ENCODE measurements at regions not wholly inside any gene's neighbourhood (a gene's known extent, or its start where the extent isn't known, plus 50 kb on each side); places are given as distances from the start of the nearest gene placed in this dataset.
"Not testable (repeated sequence)": the region's sequence is repeated elsewhere in the genome, so short reads cannot be mapped to it uniquely, and the experiment has no call there.

- peaks cover 0 to 6% (median 0%) of the 10 kb centered on the region in 7 donors for H3K9me3 Mint-ChIP-seq
- H3K4me1 Mint-ChIP-seq, result no peaks in the 10 kb centered on the region
- H3K27me3 Mint-ChIP-seq, result no peaks in the 10 kb centered on the region
- no peak for DNase-seq
- H3K27ac Mint-ChIP-seq, result no peak overlapping the region
- no peaks in the 10 kb centered on the region for H3K36me3 Mint-ChIP-seq
- H3K4me3 Mint-ChIP-seq, result no peak overlapping the region
- no peak for ATAC-seq (ENCODE audit: low read depth in 2 of 2)
Measured at GRCh38 chr6:126876446-126876845, 242.0 kb upstream of the RSPO3 start.

GRCh38 chr6:126880964-126881363 lies 237.5 kb upstream of the RSPO3 start:
- Mint-ChIP-seq H3K27me3 (no peaks in the 10 kb centered on the region), H3K4me3 (no peak overlapping the region), H3K9me3 (peaks cover 0 to 2% (median 0%) of the 10 kb centered on the region in 7 donors), H3K4me1 (no peaks in the 10 kb centered on the region), H3K27ac (no peak overlapping the region), H3K36me3 (no peaks in the 10 kb centered on the region)
- no peak for DNase-seq
- no peak for ATAC-seq (ENCODE audit: low read depth in 2 of 2)

GRCh38 chr6:126886106-126886505 lies 232.4 kb upstream of the RSPO3 start:
- Mint-ChIP-seq H3K9me3 (peaks cover 0 to 5% (median 1%) of the 10 kb centered on the region in 7 donors), H3K36me3 (no peaks in the 10 kb centered on the region), H3K4me1 (no peaks in the 10 kb centered on the region), H3K4me3 (no peak overlapping the region), H3K27me3 (no peaks in the 10 kb centered on the region), H3K27ac (no peak overlapping the region)
- ATAC-seq (ENCODE audit: low read depth in 2 of 2), result no peak
- DNase-seq, result no peak

- no peaks in the 10 kb centered on the region for H3K36me3 Mint-ChIP-seq
- no peak overlapping the region for H3K4me3 Mint-ChIP-seq
- no peak overlapping the region for H3K27ac Mint-ChIP-seq
Measured at GRCh38 chr6:126888727-126889725, 229.4 kb upstream of the RSPO3 start.

GRCh38 chr6:126890055-126890454 lies 228.4 kb upstream of the RSPO3 start:
- DNase-seq (no peak), ATAC-seq (ENCODE audit: low read depth in 2 of 2) (no peak)
- Mint-ChIP-seq H3K36me3 (no peaks in the 10 kb centered on the region), H3K4me1 (no peaks in the 10 kb centered on the region), H3K4me3 (no peak overlapping the region), H3K27me3 (no peaks in the 10 kb centered on the region), H3K9me3 (peaks cover 0 to 7% (median 2%) of the 10 kb centered on the region in 7 donors), H3K27ac (no peak overlapping the region)

More at GRCh38 chr6:126888727-126889725, 229.4 kb upstream of the RSPO3 start:
- Mint-ChIP-seq H3K4me1 (no peaks in the 10 kb centered on the region), H3K9me3 (peaks cover 0 to 7% (median 2%) of the 10 kb centered on the region in 7 donors), H3K27me3 (no peaks in the 10 kb centered on the region)
- no peak for ATAC-seq (ENCODE audit: low read depth in 2 of 2)
- DNase-seq, result no peak

- Mint-ChIP-seq H3K36me3 (no peaks in the 10 kb centered on the region), H3K9me3 (peaks cover 0 to 7% (median 2%) of the 10 kb centered on the region in 7 donors), H3K4me3 (no peak overlapping the region), H3K4me1 (no peaks in the 10 kb centered on the region), H3K27me3 (no peaks in the 10 kb centered on the region), H3K27ac (no peak overlapping the region)
- no peak for ATAC-seq (ENCODE audit: low read depth in 2 of 2)
- DNase-seq, result no peak
Measured at GRCh38 chr6:126891158-126891557, 227.3 kb upstream of the RSPO3 start.

- H3K27me3 Mint-ChIP-seq; DNase-seq; H3K4me1 Mint-ChIP-seq; H3K36me3 Mint-ChIP-seq; ATAC-seq (ENCODE audit: low read depth in 2 of 2); H3K4me3 Mint-ChIP-seq; H3K27ac Mint-ChIP-seq; H3K9me3 Mint-ChIP-seq: not testable (repeated sequence)
Measured at GRCh38 chr6:126892869-126893268, 225.6 kb upstream of the RSPO3 start.

- H3K27me3 Mint-ChIP-seq, result no peaks in the 10 kb centered on the region
- H3K36me3 Mint-ChIP-seq, result no peaks in the 10 kb centered on the region
- no peak for DNase-seq
- peaks cover 0 to 4% (median 0%) of the 10 kb centered on the region in 7 donors for H3K9me3 Mint-ChIP-seq
- no peak overlapping the region for H3K4me3 Mint-ChIP-seq
- no peak overlapping the region for H3K27ac Mint-ChIP-seq
- H3K4me1 Mint-ChIP-seq, result no peaks in the 10 kb centered on the region
- ATAC-seq (ENCODE audit: low read depth in 2 of 2), result no peak
Measured at GRCh38 chr6:126897758-126898157, 220.7 kb upstream of the RSPO3 start.

GRCh38 chr6:126904176-126904575 lies 214.3 kb upstream of the RSPO3 start:
- H3K4me1 Mint-ChIP-seq, result no peaks in the 10 kb centered on the region
- ATAC-seq (ENCODE audit: low read depth in 2 of 2), result no peak

GRCh38 chr6:126905917-126906316 lies 212.6 kb upstream of the RSPO3 start:
- ATAC-seq (ENCODE audit: low read depth in 2 of 2), result no peak
- no peak for DNase-seq
- peaks cover 0 to 3% (median 0%) of the 10 kb centered on the region in 7 donors for H3K9me3 Mint-ChIP-seq

More at GRCh38 chr6:126904176-126904575, 214.3 kb upstream of the RSPO3 start:
- Mint-ChIP-seq H3K36me3 (no peaks in the 10 kb centered on the region), H3K27ac (no peak overlapping the region), H3K9me3 (no peaks in the 10 kb centered on the region), H3K4me3 (no peak overlapping the region), H3K27me3 (no peaks in the 10 kb centered on the region)
- no peak for DNase-seq

GRCh38 chr6:126907312-126907711 lies 211.2 kb upstream of the RSPO3 start:
- Mint-ChIP-seq H3K36me3 (no peaks in the 10 kb centered on the region), H3K4me1 (no peaks in the 10 kb centered on the region), H3K4me3 (no peak overlapping the region), H3K9me3 (peaks cover 0 to 3% (median 0%) of the 10 kb centered on the region in 7 donors), H3K27me3 (no peaks in the 10 kb centered on the region), H3K27ac (no peak overlapping the region)
- ATAC-seq (ENCODE audit: low read depth in 2 of 2) (no peak), DNase-seq (no peak)

More at GRCh38 chr6:126905917-126906316, 212.6 kb upstream of the RSPO3 start:
- H3K36me3 Mint-ChIP-seq, result no peaks in the 10 kb centered on the region
- H3K27me3 Mint-ChIP-seq, result no peaks in the 10 kb centered on the region
- H3K4me3 Mint-ChIP-seq, result no peak overlapping the region
- no peak overlapping the region for H3K27ac Mint-ChIP-seq
- H3K4me1 Mint-ChIP-seq, result no peaks in the 10 kb centered on the region

GRCh38 chr6:126907996-126908395 lies 210.5 kb upstream of the RSPO3 start:
- no peaks in the 10 kb centered on the region for H3K4me1 Mint-ChIP-seq
- H3K9me3 Mint-ChIP-seq, result peaks cover 0 to 3% (median 0%) of the 10 kb centered on the region in 7 donors
- DNase-seq (no peak), ATAC-seq (ENCODE audit: low read depth in 2 of 2) (no peak)
- H3K27ac Mint-ChIP-seq, result no peak overlapping the region
- H3K4me3 Mint-ChIP-seq, result no peak overlapping the region
- no peaks in the 10 kb centered on the region for H3K36me3 Mint-ChIP-seq
- H3K27me3 Mint-ChIP-seq, result no peaks in the 10 kb centered on the region

- no peaks in the 10 kb centered on the region for H3K4me1 Mint-ChIP-seq
- peaks cover 0 to 3% (median 0%) of the 10 kb centered on the region in 7 donors for H3K9me3 Mint-ChIP-seq
- H3K36me3 Mint-ChIP-seq, result no peaks in the 10 kb centered on the region
- H3K4me3 Mint-ChIP-seq, result no peak overlapping the region
- no peak overlapping the region for H3K27ac Mint-ChIP-seq
- no peaks in the 10 kb centered on the region for H3K27me3 Mint-ChIP-seq
- ATAC-seq (ENCODE audit: low read depth in 2 of 2) (no peak), DNase-seq (no peak)
Measured at GRCh38 chr6:126909493-126909892, 209.0 kb upstream of the RSPO3 start.

- Mint-ChIP-seq H3K9me3 (peaks cover 0 to 3% (median 0%) of the 10 kb centered on the region in 7 donors), H3K4me1 (no peaks in the 10 kb centered on the region), H3K36me3 (no peaks in the 10 kb centered on the region), H3K27me3 (no peaks in the 10 kb centered on the region), H3K27ac (no peak overlapping the region), H3K4me3 (no peak overlapping the region)
- DNase-seq (no peak), ATAC-seq (ENCODE audit: low read depth in 2 of 2) (no peak)
Measured at GRCh38 chr6:126913651-126914050, 204.8 kb upstream of the RSPO3 start.
